HepG2 (cell line): ENCODE measurements at regions not wholly inside any gene's neighbourhood (a gene's known extent, or its start where the extent isn't known, plus 50 kb on each side); places are given as distances from the start of the nearest gene placed in this dataset.

Experiments used
- GFI1 ChIP-seq: sonication (generic); formaldehyde crosslinking; IDR thresholded peaks from 2 replicates; pipeline ENCODE4 v1.5.0; 2020; ENCODE audit warnings: missing genetic modification reagents, mild to moderate bottlenecking, borderline replicate concordance
- KDM2A ChIP-seq: sonication (generic); formaldehyde crosslinking; IDR thresholded peaks from 2 replicates; pipeline ENCODE4 v1.4.0; 2020; ENCODE audit warnings: low read depth, missing genetic modification reagents, borderline replicate concordance
- MXI1 ChIP-seq: IDR thresholded peaks from 3 replicates; pipeline ENCODE4 v1.6.1; 2012; ENCODE audit warnings: low read depth, low read length, inconsistent platforms, borderline replicate concordance
- POLR2AphosphoS5 ChIP-seq: IDR thresholded peaks from 2 replicates; pipeline ENCODE4 v1.6.1; 2012; ENCODE audit warnings: low read depth, low read length
- TF ChIP-seq, protein P1 (sequence below): sonication (generic); formaldehyde crosslinking; IDR thresholded peaks from 2 replicates; pipeline ENCODE4 v1.5.0; 2020; ENCODE audit warnings: mild to moderate bottlenecking, missing genetic modification reagents, moderate library complexity
- TF ChIP-seq, protein P2 (sequence below): sonication (generic); formaldehyde crosslinking; IDR thresholded peaks from 2 replicates; pipeline ENCODE4 v1.4.0; 2020; ENCODE audit warnings: missing genetic modification reagents
- TF ChIP-seq, protein P3 (sequence below): conservative IDR thresholded peaks from 2 replicates; pipeline ENCODE4 v1.6.1; 2018; ENCODE audit warnings: missing genetic modification reagents

DNA sequence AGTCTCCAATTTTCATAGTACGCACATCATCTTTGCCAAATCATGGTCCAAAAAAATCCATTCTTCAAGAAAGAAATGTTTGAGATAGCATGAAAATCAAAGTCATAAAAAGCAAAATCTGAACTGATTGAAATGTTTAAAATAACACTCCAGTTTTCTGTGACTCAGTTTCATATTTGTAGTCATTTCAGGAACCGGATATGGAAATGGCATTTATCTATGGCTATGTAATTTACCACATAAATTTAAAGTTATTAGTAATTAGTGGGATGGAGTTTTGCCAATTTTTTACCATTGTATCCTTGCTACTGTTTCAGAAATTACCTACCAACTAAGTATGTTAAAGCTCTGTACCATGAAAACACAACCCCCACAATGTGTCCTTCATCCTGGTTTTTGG, 456.6 kb upstream of the ACVR2A start:
- no peak for TF ChIP-seq MXI1
- no peak for TF ChIP-seq GFI1 (CRISPR knock-in tag)
- TF ChIP-seq, protein P1, sequence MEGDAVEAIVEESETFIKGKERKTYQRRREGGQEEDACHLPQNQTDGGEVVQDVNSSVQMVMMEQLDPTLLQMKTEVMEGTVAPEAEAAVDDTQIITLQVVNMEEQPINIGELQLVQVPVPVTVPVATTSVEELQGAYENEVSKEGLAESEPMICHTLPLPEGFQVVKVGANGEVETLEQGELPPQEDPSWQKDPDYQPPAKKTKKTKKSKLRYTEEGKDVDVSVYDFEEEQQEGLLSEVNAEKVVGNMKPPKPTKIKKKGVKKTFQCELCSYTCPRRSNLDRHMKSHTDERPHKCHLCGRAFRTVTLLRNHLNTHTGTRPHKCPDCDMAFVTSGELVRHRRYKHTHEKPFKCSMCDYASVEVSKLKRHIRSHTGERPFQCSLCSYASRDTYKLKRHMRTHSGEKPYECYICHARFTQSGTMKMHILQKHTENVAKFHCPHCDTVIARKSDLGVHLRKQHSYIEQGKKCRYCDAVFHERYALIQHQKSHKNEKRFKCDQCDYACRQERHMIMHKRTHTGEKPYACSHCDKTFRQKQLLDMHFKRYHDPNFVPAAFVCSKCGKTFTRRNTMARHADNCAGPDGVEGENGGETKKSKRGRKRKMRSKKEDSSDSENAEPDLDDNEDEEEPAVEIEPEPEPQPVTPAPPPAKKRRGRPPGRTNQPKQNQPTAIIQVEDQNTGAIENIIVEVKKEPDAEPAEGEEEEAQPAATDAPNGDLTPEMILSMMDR (CRISPR knock-in tag): no peak
- TF ChIP-seq POLR2AphosphoS5: no peak
- TF ChIP-seq, protein P2, sequence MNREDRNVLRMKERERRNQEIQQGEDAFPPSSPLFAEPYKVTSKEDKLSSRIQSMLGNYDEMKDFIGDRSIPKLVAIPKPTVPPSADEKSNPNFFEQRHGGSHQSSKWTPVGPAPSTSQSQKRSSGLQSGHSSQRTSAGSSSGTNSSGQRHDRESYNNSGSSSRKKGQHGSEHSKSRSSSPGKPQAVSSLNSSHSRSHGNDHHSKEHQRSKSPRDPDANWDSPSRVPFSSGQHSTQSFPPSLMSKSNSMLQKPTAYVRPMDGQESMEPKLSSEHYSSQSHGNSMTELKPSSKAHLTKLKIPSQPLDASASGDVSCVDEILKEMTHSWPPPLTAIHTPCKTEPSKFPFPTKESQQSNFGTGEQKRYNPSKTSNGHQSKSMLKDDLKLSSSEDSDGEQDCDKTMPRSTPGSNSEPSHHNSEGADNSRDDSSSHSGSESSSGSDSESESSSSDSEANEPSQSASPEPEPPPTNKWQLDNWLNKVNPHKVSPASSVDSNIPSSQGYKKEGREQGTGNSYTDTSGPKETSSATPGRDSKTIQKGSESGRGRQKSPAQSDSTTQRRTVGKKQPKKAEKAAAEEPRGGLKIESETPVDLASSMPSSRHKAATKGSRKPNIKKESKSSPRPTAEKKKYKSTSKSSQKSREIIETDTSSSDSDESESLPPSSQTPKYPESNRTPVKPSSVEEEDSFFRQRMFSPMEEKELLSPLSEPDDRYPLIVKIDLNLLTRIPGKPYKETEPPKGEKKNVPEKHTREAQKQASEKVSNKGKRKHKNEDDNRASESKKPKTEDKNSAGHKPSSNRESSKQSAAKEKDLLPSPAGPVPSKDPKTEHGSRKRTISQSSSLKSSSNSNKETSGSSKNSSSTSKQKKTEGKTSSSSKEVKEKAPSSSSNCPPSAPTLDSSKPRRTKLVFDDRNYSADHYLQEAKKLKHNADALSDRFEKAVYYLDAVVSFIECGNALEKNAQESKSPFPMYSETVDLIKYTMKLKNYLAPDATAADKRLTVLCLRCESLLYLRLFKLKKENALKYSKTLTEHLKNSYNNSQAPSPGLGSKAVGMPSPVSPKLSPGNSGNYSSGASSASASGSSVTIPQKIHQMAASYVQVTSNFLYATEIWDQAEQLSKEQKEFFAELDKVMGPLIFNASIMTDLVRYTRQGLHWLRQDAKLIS (CRISPR knock-in tag): no peak
- TF ChIP-seq, protein P3, sequence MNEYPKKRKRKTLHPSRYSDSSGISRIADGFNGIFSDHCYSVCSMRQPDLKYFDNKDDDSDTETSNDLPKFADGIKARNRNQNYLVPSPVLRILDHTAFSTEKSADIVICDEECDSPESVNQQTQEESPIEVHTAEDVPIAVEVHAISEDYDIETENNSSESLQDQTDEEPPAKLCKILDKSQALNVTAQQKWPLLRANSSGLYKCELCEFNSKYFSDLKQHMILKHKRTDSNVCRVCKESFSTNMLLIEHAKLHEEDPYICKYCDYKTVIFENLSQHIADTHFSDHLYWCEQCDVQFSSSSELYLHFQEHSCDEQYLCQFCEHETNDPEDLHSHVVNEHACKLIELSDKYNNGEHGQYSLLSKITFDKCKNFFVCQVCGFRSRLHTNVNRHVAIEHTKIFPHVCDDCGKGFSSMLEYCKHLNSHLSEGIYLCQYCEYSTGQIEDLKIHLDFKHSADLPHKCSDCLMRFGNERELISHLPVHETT: no peak
- TF ChIP-seq KDM2A (CRISPR knock-in tag): no peak
